ENCODE measurements at regions not wholly inside any gene's neighbourhood (a gene's known extent, or its start where the extent isn't known, plus 50 kb on each side); places are given as distances from the start of the nearest gene placed in this dataset.
"Not testable (repeated sequence)": the region's sequence is repeated elsewhere in the genome, so short reads cannot be mapped to it uniquely, and the experiment has no call there.

DNA sequence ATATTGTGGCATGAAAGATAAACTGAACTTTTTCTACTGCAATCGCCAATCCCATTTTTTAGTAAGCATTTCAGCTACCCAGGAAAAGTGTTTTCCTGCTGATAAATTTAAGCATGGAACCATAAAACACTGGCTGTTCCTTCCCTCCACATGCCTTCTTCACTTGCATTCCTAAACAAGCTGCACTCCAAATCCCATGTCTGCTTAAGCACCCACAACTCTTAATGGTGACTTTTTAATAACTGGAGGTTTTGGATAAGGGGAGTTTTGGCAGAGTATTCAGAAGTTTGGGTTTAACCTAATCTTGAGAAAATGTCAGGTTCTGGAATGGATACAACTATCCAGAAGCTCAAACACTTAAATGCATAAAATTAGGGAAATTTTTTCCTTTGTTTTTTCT lies 345.6 kb upstream of the CA10 start:
- no peak for ATAC-seq
- no peaks in the 10 kb centered on the region for H3K4me1 Mint-ChIP-seq
- H3K9me3 Mint-ChIP-seq, result peaks cover 9 to 19% of the 10 kb centered on the region in 2 donors
- no peak overlapping the region for H3K4me3 Mint-ChIP-seq
- no peak for DNase-seq
- no peak overlapping the region for H3K27ac Mint-ChIP-seq
- no peaks in the 10 kb centered on the region for H3K27me3 Mint-ChIP-seq

DNA sequence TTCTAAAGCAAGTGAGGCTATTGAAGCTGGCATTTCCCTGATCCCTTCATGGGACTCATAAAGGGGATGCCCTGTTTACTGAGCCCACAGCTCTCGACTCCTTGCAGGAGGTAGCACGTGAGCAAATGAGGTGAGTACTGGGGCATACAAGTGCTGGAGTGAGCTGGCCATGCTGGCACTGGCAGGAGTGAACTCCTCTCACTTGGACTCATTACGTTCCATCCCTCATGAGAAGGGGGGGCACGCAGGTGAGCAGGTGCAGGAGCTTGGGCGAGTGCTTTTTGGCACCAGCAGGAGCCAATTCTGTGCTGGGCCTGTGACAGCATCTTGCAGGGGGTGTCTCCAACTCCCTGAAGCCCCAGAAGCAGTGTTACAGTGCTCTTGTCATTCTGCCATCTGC lies 337.1 kb upstream of the CA10 start:
- Mint-ChIP-seq H3K4me1 (no peaks in the 10 kb centered on the region), H3K9me3 (peaks cover 5 to 13% of the 10 kb centered on the region in 2 donors), H3K4me3 (no peak overlapping the region), H3K27ac (no peak overlapping the region), H3K27me3 (no peaks in the 10 kb centered on the region)
- ATAC-seq, result no peak
- DNase-seq, result no peak

DNA sequence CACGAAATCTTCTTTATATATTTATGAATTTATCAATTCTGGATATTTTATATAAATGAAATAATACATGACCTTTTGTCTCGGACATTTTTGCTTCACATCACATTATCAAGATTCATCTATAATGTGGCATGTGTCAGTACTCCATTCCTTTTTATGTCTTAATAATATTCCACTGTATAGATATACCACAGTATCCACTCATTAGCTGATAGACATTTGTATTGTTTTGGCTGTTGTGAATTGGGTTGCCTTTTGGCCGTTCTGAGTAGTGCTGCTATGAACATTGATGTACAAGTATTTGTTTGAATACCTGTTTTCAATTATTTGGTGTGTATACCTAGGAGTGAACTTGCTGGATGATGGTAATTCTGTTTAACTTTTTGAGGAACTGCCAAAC lies 323.8 kb upstream of the CA10 start:
- peaks cover 0 to 12% of the 10 kb centered on the region in 2 donors for H3K9me3 Mint-ChIP-seq
- H3K4me3 Mint-ChIP-seq, result no peak overlapping the region
- no peaks in the 10 kb centered on the region for H3K4me1 Mint-ChIP-seq
- no peaks in the 10 kb centered on the region for H3K27me3 Mint-ChIP-seq
- H3K27ac Mint-ChIP-seq, result no peak overlapping the region
- ATAC-seq (no peak), DNase-seq (no peak)

DNA sequence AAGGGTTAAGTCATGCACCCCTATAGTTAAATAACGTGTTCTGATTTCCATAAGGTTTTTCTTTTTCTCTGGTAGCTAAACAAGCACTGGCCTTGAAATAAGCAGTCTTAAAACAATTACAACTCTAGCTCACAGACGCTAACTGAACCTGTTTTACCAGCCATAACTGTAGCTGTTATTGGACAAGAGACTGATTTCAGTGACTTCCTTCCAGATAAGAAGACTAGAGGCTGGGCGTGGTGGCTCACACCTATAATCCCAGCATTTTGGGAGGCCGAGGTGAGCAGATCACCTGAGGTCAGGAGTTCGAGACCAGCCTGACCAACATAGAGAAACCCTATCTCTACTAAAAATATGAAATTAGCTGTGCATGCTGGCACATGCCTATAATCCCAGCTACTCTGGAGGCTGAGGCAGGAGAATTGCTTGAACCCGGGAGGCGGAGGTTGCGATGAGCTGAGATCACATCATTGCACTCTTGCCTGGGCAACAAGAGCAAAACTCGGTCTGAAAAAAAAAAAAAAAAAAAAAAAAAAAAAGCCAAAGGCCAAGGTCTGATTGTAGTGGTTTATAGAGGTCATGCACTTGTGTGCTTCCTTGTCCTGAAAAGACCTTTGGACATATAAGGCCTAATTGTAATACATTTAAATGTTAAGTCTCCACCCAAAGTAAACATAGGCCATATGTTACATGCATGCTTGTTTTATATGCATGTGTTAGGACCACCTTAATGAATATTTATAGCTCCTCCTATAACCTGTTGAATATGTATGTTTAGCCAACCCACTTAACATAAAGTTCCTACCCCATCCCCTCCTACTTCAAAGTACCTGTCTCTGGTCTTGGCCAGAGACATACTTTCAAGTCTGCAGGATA lies 319.5 kb upstream of the CA10 start:
- Mint-ChIP-seq H3K4me1 (no peaks in the 10 kb centered on the region), H3K27ac (no peak overlapping the region), H3K27me3 (no peaks in the 10 kb centered on the region), H3K4me3 (no peak overlapping the region), H3K9me3 (no peaks in the 10 kb centered on the region)
- no peak for DNase-seq
- ATAC-seq, result no peak

DNA sequence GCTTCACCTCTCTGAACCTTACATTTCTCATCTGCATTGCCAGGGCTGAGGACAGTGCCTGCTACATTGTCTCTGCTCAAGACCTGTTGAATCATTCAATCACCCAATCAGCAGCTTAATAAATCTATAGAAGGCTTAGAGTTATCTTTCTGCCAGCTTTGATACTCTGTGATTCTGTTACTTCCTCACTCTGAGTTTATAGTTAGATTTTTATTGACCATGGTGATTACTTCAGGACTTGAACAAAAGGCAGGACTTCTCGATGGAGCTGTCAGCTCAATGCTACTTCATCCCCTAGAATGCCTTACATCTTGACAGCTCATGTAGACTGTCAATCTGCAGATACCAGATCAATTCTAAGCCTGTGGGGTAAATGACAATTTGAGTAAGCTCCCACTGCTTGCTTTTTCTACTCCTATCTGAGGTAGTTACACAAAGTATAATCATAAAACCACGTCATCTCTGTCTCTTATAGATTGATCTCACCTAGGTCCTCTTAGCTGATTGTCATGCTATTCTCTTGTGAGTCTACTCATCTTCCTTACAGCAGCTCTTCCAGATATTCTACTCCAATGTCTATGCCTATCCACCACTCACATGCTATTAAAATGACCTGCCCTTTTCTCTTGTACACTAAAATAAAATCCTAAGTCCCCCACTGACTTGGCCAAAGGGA lies 318.3 kb upstream of the CA10 start:
- no peak overlapping the region for H3K27ac Mint-ChIP-seq

DNA sequence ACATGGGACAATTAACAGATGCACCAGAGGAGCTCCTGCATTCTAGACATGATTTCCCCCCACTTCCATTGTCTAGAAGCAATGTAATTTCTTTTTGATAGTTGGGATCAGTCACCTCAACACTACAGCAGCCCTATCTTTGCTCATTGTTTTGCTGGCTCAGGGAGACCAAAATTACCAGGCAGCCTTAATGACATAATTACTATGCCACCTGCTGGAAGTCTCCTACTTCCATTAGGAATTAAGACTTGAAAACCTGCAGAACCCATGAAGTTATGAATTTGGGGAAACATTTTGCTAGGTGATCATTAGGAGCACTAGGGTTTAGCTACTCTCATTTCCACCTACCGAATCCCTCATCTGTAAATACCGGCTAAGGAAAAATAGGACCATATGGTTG lies 312.0 kb upstream of the CA10 start:
- H3K27me3 Mint-ChIP-seq, result no peaks in the 10 kb centered on the region
- no peak for DNase-seq
- H3K4me1 Mint-ChIP-seq, result no peaks in the 10 kb centered on the region
- no peak for ATAC-seq
- peaks cover 0 to 10% of the 10 kb centered on the region in 2 donors for H3K9me3 Mint-ChIP-seq
- no peak overlapping the region for H3K4me3 Mint-ChIP-seq
- H3K27ac Mint-ChIP-seq, result no peak overlapping the region

More for the DNA sequence above, 318.3 kb upstream of the CA10 start:
- no peaks in the 10 kb centered on the region for H3K9me3 Mint-ChIP-seq
- no peaks in the 10 kb centered on the region for H3K4me1 Mint-ChIP-seq
- ATAC-seq (no peak), DNase-seq (no peak)
- H3K4me3 Mint-ChIP-seq, result no peak overlapping the region
- no peaks in the 10 kb centered on the region for H3K27me3 Mint-ChIP-seq

DNA sequence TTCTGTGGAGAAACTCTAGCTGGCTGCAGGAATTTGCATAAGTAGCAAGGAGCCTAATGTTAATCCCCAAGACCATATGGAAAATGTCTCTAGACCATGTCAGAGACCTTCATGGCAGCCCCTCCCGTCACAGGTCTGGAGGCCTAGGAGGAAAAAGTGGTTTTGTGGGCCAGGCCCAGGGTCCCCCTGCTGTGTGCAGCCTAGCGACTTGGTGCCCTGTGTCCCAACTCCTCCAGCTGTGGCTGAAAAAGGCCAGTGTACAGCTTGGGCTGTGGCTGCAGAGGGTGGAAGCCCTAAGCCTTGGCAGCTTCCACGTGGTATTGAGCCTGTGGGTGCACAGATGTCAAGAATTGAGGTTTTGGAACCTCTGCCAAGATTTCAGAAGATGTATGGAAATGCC lies 306.9 kb upstream of the CA10 start:
- ATAC-seq (no peak), DNase-seq (no peak)
- no peak overlapping the region for H3K27ac Mint-ChIP-seq
- H3K4me1 Mint-ChIP-seq, result no peaks in the 10 kb centered on the region
- no peaks in the 10 kb centered on the region for H3K27me3 Mint-ChIP-seq
- H3K9me3 Mint-ChIP-seq, result peaks cover 5 to 25% of the 10 kb centered on the region in 2 donors
- H3K4me3 Mint-ChIP-seq, result no peak overlapping the region

DNA sequence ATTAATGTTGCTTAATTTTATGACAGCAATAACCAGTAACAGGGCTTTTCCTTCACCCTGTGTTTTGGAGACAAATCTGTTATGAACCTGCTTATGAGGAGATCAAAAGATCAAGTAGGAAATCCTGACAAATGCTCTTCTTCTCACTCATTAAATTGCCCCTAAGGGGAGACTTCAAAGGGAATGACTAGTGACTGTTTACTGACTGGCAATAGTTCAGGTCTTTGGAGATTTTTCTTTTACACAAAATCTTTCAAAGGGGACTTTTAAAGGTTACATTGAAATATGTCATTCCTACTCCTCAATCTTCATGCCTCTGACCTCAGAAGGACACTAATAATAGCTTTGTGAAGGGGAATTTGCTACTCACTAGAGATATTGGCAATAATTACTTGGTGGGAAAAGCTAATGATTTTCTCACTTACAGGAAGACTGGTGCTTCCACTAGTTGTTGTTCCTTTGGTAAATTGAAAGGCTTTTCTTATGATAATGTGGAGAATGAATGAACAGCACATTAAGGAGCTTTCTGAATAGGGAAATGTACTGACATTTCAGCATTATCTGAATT lies 292.9 kb upstream of the CA10 start:
- no peak for ATAC-seq
- Mint-ChIP-seq H3K4me3 (no peak overlapping the region), H3K4me1 (peaks cover 5% of the 10 kb centered on the region), H3K27ac (peak overlapping the region; percentile 19 to 42), H3K9me3 (peaks cover 0 to 7% of the 10 kb centered on the region in 2 donors), H3K27me3 (no peaks in the 10 kb centered on the region)
- no peak for DNase-seq

DNA sequence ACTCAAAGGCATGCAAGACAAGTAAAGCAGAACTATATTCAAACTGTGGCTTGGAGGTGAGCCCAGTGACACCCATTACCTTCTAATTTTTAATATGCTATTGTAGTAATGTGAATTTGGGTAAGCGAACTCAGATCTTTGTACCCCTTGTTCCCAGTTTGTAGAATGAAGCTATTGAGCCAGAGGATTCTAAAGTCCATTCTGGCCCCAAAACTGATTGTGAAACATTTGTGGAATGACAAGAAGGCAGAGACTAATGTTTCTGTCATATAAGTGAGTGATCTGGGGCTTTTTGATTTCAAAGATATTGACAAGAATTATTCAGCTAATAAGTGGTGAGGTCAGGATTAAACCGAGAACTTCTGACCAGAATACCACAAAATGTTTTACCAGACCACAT lies 283.8 kb upstream of the CA10 start:
- no peaks in the 10 kb centered on the region for H3K27me3 Mint-ChIP-seq
- no peak overlapping the region for H3K27ac Mint-ChIP-seq
- peaks cover 4 to 12% of the 10 kb centered on the region in 2 donors for H3K9me3 Mint-ChIP-seq
- ATAC-seq (no peak), DNase-seq (no peak)
- no peak overlapping the region for H3K4me3 Mint-ChIP-seq
- H3K4me1 Mint-ChIP-seq, result no peaks in the 10 kb centered on the region

DNA sequence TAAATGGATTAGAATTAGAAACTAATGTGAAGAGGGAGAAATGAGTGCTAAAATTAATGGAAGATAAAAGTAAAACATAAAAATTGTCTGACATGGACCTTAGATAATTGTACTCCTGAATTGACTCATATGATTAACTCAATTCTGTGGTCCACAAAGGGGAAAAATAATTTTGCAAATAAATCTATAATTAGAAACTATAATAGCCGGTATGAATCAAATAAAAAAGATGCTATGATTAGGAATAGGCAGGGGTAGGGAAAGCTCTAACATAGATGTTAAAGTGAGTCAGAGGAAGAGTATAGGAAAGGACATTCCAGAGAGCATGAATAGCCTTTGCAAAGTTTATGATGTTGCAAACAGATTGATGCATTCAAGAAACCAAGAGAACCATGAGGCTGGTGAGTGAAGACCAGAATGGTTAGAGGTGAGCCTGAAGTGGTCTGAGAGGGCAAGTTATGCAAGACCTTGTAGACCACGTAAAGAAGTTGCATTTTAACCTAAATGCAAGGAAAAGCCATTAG lies 262.1 kb upstream of the CA10 start:
- H3K9me3 Mint-ChIP-seq, result peaks cover 5 to 9% of the 10 kb centered on the region in 2 donors
- no peak overlapping the region for H3K27ac Mint-ChIP-seq
- no peaks in the 10 kb centered on the region for H3K4me1 Mint-ChIP-seq
- DNase-seq, result no peak
- ATAC-seq, result no peak
- H3K27me3 Mint-ChIP-seq, result no peaks in the 10 kb centered on the region
- H3K4me3 Mint-ChIP-seq, result no peak overlapping the region

DNA sequence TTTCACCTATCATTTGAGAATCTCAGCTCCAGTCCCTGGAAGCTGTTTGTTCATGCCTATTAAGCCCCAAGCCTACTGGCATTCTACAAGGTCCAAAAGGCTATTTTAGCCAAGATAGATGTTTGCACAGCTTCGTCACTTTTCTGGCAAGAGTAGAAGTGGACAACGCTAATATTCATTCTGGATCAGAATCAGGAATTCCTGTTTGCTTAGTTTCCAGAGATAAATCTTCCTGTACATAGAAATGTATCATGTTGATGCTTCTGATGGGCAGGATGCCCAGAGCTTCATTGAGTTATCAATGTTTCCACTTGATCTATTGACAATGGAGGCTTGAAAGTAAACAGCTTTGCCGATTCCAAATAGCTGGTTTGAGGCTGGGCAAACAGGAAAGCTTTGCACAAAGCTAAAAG lies 260.7 kb upstream of the CA10 start:
- ATAC-seq (no peak), DNase-seq (no peak)
- no peaks in the 10 kb centered on the region for H3K9me3 Mint-ChIP-seq
- H3K27me3 Mint-ChIP-seq, result no peaks in the 10 kb centered on the region
- H3K4me3 Mint-ChIP-seq, result no peak overlapping the region
- no peaks in the 10 kb centered on the region for H3K4me1 Mint-ChIP-seq
- H3K27ac Mint-ChIP-seq, result no peak overlapping the region

DNA sequence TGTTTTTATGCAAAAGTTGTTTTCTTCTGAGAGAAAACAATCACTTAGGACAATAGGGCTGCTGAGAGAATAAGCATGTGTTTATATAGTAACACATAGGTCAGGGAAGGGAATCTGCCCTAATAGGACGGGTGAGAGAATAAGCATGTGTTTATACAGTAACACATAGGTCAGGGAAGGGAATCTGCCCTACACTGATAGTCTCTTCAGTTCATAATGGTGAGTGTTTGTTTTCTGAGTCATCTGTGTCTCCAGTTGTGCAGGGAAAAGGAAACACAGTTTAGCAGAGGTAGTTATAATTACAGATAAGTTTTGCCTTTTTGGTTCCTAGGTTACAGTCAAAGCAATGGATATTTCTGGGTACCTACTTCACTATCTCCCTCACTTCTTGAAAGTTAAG lies 252.3 kb upstream of the CA10 start:
- Mint-ChIP-seq H3K4me1 (no peaks in the 10 kb centered on the region), H3K4me3 (no peak overlapping the region), H3K9me3 (peaks cover 0 to 14% of the 10 kb centered on the region in 2 donors), H3K27ac (no peak overlapping the region), H3K27me3 (no peaks in the 10 kb centered on the region)
- ATAC-seq, result no peak
- DNase-seq, result no peak

DNA sequence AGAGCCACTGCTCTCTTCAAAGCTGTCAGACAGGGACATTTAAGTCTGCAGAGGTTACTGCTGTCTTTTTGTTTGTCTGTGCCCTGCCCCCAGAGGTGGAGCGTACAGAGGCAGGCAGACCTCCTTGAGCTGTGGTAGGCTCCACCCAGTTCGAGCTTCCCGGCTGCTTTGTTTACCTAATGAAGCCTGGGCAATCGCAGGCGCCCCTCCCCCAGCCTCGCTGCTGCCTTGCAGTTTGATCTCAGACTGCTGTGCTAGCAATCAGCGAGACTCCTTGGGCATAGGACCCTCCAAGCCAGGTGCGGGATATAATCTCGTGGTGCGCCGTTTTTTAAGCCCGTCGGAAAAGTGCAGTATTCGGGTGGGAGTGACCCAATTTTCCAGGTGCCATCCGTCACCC lies 250.7 kb upstream of the CA10 start:
- not testable (repeated sequence) for H3K27ac Mint-ChIP-seq, H3K4me3 Mint-ChIP-seq, ATAC-seq, H3K4me1 Mint-ChIP-seq, H3K27me3 Mint-ChIP-seq, DNase-seq
- H3K9me3 Mint-ChIP-seq, result peaks cover 0 to 14% of the 10 kb centered on the region in 2 donors

DNA sequence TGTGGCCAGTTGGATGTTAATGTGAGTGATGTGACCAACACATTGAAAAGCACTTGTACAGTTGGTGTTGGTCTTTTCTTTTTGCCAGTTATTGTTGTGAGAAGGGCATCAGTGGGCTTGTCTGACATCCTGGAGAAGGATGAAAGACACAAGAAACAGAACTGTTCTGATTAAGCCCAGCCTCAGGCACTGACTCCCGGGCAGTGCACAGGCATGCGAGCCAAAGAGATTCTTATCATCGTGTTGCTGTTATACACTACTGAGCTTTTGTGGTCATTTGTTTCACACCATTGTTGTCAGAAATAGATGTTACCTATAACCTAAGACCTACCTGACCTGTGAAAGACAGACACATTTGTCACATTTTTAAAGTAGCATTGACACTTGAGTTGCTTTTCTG lies 236.8 kb upstream of the CA10 start:
- Mint-ChIP-seq H3K27ac (no peak overlapping the region), H3K27me3 (no peaks in the 10 kb centered on the region), H3K4me1 (no peaks in the 10 kb centered on the region), H3K4me3 (no peak overlapping the region), H3K9me3 (no peaks in the 10 kb centered on the region)
- no peak for DNase-seq
- no peak for ATAC-seq

DNA sequence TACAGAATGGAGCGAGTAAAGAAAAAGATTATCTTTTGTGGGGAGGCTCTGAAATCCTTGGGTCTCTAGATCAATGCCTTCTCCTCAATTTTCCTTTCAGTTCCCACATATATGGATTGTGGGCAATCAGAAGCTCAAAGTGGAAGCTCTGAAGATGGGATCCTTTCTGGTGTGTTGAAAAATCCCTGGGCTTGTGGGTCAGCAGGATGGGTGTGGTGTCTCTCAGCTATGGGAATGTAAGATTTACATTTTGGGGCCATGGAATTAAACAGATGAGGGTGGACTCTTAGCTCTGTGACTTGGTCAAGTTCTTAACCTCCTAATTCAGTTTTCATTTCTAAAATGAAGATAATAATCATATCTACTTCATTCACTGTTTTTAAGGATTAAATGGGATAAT lies 231.9 kb upstream of the CA10 start:
- ATAC-seq, result no peak
- DNase-seq, result no peak

DNA sequence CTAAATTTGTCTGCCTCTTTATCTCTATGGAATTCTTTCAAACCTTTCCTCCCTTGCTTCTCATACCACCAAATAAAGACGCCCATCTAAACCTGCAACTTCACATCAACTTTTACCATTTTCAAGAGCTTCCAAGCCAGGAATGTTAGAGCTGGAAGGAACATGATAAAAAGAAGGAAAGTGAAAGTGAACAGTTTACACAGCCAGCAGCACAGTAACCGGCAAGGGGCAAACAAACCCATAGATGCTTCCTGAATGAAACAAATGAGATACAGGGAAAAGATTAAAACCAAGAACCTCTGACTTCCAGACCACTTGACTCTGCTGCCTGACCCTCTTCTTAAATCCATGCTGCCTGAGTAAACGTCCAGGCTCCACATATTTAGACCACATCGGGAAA lies 231.1 kb upstream of the CA10 start:
- no peak overlapping the region for H3K4me3 Mint-ChIP-seq
- H3K27me3 Mint-ChIP-seq, result no peaks in the 10 kb centered on the region
- no peak for DNase-seq
- H3K4me1 Mint-ChIP-seq, result no peaks in the 10 kb centered on the region
- H3K27ac Mint-ChIP-seq, result no peak overlapping the region
- H3K9me3 Mint-ChIP-seq, result peaks cover 0 to 5% of the 10 kb centered on the region in 2 donors
- ATAC-seq, result no peak

More for the DNA sequence above, 231.9 kb upstream of the CA10 start:
- no peaks in the 10 kb centered on the region for H3K4me1 Mint-ChIP-seq
- H3K4me3 Mint-ChIP-seq, result no peak overlapping the region
- H3K27me3 Mint-ChIP-seq, result no peaks in the 10 kb centered on the region
- no peak overlapping the region for H3K27ac Mint-ChIP-seq
- peaks cover 0 to 5% of the 10 kb centered on the region in 2 donors for H3K9me3 Mint-ChIP-seq
